Neural progenitor cell (in vitro differentiated cells): ENCODE measurements at regions not wholly inside any gene's neighbourhood (a gene's known extent, or its start where the extent isn't known, plus 50 kb on each side); places are given as distances from the start of the nearest gene placed in this dataset.

Source experiments
- EZH2 ChIP-seq: fragments of 200-600 bp; sonication (generic); IDR thresholded peaks from 2 replicates; pipeline ENCODE4 v1.6.1; 2017; ENCODE audit warnings: antibody characterized with exemption, mild to moderate bottlenecking, moderate library complexity
- EZH2phosphoT487 ChIP-seq: fragments of 200-600 bp; sonication (generic); IDR thresholded peaks from 2 replicates; pipeline ENCODE4 v1.6.1; 2017; ENCODE audit warnings: antibody characterized with exemption
- TF ChIP-seq, protein P1 (sequence below): fragments of 200-600 bp; sonication (generic); IDR thresholded peaks from 2 replicates; pipeline ENCODE4 v1.5.1; 2017; ENCODE audit warnings: antibody characterized with exemption, mild to moderate bottlenecking

GRCh38 chr14:97456958-97457357 lies 659.8 kb downstream of the VRK1 start:
- TF ChIP-seq, protein P1, sequence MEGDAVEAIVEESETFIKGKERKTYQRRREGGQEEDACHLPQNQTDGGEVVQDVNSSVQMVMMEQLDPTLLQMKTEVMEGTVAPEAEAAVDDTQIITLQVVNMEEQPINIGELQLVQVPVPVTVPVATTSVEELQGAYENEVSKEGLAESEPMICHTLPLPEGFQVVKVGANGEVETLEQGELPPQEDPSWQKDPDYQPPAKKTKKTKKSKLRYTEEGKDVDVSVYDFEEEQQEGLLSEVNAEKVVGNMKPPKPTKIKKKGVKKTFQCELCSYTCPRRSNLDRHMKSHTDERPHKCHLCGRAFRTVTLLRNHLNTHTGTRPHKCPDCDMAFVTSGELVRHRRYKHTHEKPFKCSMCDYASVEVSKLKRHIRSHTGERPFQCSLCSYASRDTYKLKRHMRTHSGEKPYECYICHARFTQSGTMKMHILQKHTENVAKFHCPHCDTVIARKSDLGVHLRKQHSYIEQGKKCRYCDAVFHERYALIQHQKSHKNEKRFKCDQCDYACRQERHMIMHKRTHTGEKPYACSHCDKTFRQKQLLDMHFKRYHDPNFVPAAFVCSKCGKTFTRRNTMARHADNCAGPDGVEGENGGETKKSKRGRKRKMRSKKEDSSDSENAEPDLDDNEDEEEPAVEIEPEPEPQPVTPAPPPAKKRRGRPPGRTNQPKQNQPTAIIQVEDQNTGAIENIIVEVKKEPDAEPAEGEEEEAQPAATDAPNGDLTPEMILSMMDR: no peak
- TF ChIP-seq EZH2phosphoT487 (no peak), EZH2 (no peak)
